Left renal cortex interstitium (tissue), 4 donors: ENCODE measurements at regions not wholly inside any gene's neighbourhood (a gene's known extent, or its start where the extent isn't known, plus 50 kb on each side); places are given as distances from the start of the nearest gene placed in this dataset.
"Not testable (repeated sequence)": the region's sequence is repeated elsewhere in the genome, so short reads cannot be mapped to it uniquely, and the experiment has no call there.

Experiments
- DNase-seq, 4 donors: peaks; one replicate each; pipeline ENCODE4 v3.0.0-alpha.2; 2013; ENCODE audit warnings: low read depth in 4 of 4, low spot score in 2 of 4, missing footprints in 1 of 4

DNA sequence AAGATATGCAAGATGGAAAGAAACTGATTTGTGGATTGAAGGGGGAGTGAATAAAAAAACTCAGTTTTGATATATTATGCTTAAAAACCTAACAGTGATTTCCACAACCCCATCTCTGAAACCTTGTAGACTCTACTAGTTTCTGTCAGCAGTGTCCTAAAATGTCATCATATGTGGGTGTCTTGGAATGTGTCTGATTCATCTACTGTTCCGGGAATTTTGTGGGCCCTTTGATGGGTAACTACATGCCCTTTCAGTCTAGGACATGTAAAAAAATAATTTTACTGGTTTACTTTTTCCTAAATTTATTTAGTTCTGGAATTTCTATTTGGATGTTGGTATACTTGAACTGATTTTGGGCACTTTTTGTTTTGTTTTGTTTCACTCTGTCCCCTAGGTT, 118.9 kb upstream of the NMUR2 start:
- no peak for DNase-seq

DNA sequence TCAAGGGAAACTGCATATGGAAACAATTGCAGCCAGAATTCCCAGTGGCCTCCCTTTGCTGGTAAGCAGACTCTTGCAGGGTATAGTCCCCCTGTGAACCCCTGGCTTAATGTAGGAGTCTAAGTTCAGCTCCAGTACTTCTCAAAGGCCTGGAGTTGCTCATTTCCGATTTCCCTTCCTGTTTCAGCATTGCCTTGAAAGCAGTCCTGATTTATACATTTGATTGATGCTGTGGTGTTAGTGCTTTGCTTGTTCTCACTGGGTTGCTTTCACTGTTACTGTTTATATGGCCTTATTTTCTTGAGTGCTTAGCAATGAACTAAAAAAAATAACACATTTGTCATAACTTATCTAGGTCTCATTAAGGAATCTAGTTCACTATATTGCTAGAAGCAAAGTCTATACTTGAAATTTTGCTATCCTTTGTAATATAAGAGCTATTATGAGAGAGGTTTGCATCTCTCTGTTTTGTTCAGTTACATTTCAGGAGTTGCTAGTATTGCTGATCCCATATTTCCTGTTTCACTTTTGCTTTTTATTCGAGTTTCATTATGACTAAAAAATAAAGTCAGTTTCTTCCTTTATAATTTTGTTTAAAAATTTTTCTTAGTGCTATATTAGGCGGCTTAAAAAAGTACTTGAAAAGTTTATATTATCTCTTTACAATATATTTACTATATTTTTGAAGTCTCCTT, 122.4 kb upstream of the NMUR2 start:
- peak in 2 of 4 donors; percentile 24 to 25 for DNase-seq

DNA sequence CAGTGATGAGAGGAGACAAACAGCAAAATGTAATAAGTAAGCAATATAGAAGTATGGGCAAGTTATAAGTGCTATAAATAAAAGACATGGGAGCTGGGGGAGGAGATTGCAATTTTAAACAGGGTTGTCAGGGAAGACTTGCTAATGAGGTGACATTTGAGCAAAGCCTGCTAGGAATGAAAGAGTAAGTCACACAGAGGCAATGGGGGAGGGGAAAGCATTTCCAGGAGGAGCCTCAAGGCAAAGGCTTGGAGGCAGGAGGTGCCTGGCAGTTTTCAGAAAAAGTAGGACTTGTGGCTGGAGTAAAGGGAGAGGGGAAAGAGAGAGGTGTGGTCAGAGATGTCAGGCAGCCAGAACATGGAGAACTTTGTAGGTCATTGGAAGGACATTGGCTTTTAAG, 124.4 kb upstream of the NMUR2 start:
- no peak for DNase-seq

DNA sequence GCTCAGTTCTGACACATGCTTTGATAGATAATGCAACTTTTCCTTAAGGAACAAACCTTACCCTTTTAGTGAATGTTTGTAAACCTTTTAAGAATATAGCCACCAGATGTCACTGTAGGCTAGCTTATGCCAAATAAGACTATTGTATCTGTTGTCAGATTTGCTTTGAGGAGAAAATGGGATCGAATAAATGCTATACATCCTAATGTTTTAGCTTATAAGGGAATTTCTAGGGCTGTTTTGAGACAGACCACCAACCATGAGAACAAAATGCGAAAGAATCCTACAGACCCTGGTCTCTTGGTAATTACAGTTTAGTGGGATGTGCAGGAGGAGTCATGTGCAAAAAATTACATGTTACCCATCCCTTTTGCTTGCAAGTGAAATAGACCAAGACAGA, 127.6 kb upstream of the NMUR2 start:
- peak in 2 of 4 donors; percentile 21 to 49 for DNase-seq

DNA sequence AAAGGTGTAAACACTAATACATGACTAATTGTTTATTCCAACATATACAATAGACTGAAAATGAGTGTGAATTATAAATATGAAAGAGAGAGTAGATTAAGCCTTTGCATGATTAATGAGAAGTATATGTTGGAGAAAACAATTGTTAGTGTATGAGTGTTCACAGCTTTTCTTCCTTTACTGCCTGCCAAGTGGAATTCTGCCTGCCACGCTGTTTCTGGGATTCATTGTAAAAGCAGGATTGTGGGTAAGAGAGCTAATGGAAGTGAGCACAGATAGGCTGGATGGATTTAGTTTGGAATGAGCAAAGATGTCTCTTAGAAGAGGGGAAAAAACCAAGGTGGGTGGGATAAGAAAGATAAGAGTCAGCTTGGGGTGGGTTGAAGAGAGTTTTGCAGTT, 129.6 kb upstream of the NMUR2 start:
- DNase-seq = no peak

DNA sequence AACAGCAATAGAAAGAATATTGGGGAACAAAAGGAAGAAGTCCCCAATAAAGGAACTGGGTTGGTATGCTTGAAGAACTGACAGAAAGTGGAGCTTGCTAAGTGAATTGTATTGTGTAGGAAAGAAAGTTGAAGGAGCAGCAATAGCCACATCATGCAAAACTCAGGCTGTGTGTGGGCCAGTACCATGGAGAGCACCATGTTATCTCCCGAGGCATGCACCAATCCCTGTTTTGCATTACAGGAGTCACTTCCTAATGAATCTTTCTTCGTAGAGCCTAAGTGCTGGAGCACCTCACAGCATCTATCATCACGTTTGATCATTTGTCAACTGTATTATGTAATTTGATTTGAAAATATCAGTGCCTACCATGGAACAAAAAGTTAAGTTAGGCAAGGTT, 137.7 kb upstream of the NMUR2 start:
- DNase-seq = peak in 2 of 4 donors; percentile 19 to 39

DNA sequence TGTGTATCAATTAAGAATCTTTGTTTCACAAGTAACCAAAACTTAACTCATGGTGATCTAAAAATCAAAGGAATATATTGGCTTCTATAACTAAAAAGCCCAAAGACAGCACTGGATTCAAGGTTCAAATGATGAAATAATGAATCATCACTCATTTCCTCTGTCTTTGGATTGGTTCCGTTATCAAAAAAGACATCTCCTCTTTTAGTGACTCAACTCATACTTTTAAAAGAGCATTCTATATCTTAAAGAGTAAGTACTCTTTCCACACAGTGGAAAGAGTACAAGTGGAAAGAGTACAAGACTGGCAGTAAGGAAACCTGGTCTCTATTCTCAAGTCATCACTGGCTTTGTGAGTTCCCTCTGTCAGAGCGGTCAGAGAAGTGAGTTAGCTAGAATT, 141.4 kb upstream of the NMUR2 start:
- no peak for DNase-seq

DNA sequence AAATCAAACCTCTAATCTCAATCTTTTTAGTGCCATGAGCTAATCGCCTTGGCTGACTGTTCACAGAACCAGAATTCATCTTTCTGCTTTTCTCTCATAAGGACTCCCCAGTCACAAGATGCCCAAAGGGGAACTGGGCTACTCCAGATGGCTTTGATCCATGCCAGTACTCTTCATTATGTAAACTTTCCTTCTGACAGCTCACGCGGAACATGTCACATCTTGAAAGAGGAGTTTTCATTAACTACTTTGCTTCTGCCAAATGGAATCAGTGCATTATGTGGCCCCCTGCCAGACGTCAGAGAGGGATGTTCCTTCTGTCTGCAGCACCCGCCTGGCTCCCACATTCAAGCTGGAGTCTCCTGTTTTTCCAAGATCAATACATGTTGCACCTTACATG, 142.1 kb upstream of the NMUR2 start:
- DNase-seq = no peak

DNA sequence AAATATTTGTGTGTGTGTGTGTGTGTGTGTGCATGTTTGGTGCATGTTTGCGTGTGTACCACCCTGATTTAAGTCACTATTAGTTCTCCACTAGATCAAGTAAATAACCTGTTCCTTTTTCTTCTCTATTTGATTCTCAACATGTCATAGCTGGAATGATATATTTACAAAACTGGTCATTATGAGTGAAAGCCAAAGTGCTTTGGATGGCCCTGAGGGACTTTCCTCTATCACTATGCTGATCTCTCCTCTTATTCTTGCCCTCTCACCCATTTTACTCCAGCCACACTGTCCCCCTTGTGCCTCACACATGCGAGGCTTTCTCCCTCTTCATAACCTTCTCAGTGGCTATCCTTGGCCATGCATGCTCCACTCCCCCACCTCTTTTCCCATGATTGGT, 144.6 kb upstream of the NMUR2 start:
- DNase-seq = no peak

DNA sequence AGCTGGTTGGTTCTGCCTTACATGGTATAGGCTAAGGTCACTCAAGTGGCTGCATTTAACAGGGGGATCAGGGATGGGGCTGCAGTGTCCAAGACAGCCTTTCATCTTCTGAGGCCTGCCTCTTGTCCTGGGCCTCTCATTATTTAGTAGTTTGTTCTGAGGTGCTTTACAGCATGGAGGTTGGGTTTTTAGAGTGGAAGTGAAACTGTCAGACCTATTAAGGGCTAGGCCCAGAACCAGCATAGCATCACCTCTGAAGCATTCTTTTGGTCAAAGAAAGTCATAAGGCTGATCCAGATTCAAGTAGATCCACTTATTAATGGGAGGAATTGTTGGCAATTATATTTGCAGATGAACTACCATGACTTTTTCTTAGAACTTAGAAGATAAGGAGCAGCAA, 146.0 kb upstream of the NMUR2 start:
- DNase-seq = no peak

DNA sequence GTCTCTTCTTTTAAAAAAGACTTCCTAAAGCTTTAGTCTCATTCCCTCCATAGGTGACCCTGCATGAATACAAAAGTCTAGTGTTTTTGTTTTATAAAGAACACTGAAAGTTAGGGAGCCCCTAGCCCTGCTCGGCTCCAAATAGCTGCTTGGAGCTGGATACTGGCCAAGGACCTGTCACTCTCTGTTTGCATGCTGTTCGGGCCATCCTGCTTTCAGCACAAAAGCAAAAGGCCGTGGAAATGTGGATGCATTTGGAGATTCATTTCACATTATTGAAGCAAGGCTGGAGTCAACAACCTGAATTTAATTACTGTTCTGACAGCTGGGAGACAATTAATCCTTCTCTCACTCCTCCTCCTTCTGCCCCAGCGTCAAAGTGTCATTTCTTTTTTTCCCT, 151.7 kb upstream of the NMUR2 start:
- DNase-seq = peak in 1 of 4 donors; percentile 3

DNA sequence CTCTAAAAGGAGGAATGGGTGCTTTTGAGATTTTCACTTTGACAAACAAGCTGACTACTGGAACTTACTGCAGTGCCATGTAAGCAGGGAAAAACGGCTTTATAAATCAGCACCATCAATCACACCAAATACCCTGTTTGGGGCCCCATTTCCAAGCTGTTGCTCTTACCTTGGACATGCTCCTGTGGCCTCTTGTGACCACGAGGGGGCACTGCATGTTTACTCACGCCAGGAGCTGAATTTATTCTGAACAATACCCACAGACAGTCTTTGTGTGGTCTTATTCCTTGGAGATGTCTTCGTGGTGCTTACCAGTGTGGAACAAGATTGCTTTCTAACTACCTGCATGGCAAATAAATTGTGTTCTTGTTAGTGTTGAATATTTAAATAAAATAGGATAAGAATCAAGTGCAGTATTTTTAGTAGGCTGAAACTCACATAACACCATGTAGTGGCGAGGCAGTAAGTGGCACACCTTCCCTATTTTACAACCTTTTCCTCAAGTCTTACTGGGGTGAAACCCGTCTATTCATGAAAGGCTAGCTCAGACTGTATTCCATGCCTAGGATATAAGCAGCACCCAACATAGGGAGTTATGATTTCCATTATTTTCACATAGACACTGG, 155.5 kb upstream of the NMUR2 start:
- peak in 2 of 4 donors; percentile 34 to 44 for DNase-seq

DNA sequence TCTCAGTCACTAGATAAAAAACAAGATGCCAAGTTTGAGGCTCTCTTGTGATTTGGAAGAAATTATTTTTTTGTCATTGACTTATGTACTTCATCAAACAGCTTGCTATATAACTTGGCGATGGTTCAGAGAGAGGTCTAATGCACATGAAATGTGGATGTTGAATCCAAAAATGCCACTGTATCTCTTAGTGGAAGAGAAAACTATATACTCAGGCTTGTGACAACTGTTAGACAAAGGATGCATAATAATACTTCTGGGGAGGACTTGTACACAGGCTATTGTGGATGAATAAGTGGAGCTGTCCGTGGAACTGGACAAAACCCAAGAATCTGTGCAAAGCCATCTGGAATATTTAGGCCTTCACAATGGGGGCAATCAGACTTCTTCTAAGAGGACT, 162.9 kb upstream of the NMUR2 start:
- no peak for DNase-seq

DNA sequence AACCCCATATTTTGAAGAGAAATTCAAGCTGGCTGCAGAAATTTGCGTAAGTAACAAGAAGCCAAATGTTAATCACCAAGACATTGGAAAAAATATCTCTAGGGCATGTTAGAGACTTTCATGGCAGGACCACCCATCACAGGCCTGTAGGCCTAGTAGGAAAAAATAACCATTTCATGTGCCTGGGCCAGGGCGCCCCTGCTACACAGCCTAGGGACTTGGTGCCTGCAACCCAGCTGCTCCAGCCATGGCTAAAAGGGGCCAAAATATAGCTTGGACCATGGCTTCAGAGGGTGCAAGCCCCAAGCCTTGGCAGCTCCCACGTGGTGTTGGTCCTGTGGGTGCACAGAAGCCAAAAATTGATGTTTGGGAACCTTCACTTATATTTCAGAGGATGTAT, 167.7 kb upstream of the NMUR2 start:
- DNase-seq = no peak

DNA sequence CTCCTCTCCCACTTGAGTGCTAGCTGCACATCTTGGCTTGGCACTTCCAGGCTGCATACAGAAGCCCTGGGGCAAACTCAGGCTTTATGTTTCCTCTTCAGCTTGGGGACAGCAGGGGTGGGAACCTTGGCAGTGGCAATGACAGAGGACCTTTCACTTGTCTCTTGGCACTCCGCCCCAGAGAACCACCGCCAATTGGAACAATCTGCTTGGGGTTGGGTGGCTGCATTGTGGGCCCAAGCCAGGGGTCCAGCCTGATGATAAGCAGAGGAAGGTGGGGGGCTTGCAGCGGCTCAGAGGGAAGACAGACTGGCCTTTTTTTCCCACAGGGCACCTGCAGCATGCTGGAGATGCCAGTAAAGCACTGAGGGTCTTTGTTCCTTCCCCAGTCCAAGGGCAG, 179.0 kb upstream of the NMUR2 start:
- DNase-seq = no peak

DNA sequence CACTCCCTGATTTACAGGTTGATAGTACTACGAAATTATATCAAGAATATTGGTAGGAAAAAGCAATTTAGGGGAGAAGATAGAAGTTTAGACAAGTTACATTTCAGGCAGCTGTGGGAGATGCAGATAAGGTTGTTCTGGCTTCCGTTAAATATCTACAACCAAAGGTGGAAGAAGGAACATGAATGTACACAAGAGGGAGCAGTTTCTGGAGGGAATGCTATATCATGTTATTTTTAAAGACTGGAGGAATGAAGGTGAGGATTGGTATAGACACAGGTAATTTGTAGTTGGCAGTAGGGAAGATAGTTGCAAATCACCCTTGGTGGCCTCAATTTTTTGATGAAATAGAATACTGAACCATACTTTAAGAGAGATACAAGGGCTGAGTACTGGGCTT, 187.3 kb upstream of the NMUR2 start:
- DNase-seq = no peak

DNA sequence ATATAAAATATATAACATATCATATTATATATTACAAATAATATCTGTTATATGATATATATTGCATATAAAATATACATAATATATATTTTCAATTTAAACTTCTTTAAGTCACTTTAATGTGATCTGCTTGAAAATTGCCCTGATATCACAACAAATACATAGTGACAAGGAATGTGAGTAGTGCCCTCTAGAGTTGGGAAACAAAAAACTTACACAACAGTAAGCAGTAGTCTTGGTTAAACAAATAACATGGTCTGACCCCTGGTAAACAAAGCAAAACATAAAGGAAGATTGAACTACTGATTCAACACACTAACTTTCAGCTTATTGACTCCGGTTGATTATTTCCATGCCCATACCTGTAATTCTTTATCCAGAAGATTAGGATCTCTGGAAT, 188.3 kb upstream of the NMUR2 start:
- DNase-seq = no peak

DNA sequence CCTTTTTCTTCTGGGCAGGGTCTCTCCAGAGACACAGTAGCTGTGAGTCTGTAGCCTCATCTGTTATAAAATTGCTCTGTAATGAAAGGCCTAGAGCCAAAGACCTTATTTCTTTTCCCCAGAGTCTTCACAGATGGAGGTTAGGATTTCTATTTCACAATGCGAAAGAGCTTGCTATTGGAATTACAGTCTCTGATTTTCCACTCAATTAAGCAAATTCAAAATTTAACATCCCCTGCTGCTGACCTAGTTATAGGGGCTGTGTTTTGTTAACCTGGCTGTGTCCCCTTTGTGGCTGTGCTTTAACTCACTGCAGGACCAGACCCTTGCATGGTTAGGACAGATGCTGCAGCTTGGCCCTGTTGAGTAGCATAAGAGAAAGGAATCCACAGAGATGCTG, 190.3 kb upstream of the NMUR2 start:
- DNase-seq = no peak

DNA sequence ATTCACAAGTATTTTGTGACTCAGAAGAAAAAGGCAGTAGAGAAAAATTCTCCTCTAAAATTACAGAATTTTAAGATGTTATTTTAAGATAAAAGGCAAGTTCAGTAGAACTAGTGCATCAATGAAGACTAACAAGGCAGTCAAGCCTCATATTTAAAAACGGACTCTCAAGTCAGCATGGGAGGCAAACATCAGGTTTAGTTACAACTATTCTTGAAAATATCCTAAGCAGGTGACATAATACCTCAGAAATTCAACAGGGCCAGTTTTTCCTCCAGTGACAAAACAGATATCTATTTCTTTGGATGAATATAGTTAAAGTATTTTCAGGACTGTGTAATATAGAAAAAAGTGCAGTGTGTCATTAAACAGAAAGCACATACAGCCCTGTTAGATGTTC, 194.0 kb upstream of the NMUR2 start:
- no peak for DNase-seq

DNA sequence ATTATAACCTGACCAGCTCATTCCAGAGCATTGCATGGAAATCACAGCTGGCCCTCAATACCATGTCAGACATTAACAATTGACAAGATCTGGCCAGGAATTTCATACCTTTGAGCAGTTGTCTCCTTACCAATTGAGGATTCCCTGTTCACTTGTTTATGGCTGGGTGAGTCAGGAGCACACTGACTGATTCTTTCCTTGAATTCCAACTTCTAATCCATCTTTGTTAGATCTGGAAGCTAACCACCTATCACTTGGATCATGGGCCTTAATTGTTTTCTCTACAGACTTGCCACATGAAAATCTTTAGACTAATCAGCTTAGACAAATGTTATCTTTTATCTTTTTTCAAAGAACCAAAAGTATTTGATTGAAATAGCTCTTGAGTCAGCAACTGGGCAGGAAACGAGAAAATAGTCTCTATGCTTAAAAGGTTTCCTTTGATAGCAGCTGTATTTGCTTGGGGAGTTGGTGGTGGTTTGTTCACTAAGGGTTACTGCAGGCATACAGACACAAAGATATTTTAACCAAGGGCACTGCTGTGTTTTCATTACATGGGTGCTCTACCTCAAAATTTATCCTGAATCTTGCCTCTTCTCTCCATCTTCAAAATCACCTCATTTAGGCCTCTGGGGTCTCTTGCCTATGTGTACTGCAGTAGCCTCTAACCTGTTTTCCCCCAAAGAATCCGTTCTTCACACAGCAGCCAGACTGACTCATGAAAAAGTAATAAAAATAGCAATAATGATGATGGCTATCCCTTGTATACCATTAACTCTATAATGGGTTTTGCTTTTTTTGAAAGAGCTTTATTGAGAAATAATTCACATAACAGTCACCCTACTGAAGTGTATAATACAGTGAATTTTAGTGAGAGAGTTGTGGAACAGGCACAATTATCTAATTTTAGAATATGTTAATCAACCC, 197.0 kb upstream of the NMUR2 start:
- DNase-seq = no peak

DNA sequence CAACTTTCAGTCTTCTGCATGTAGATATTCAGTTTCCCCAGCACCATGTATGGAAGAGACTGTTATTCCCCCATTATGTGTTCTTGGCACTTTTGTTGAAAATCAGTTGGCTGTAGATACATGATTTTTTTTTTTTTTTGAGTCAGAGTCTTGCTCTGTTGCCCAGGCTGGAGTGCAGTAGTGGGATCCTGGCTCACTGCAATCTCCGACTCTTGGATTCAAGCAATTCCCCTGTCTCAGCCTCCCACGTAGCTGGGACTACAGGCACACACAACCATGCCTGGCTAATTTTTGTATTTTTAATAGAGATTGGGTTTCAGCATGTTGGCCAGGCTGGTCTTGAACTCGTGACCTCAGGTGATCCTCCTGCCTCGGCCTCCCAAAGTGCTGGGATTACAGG, 201.0 kb upstream of the NMUR2 start:
- DNase-seq = not testable (repeated sequence)
